ENCODE measurements at regions not wholly inside any gene's neighbourhood (a gene's known extent, or its start where the extent isn't known, plus 50 kb on each side); places are given as distances from the start of the nearest gene placed in this dataset.
"Not testable (repeated sequence)": the region's sequence is repeated elsewhere in the genome, so short reads cannot be mapped to it uniquely, and the experiment has no call there.

DNA sequence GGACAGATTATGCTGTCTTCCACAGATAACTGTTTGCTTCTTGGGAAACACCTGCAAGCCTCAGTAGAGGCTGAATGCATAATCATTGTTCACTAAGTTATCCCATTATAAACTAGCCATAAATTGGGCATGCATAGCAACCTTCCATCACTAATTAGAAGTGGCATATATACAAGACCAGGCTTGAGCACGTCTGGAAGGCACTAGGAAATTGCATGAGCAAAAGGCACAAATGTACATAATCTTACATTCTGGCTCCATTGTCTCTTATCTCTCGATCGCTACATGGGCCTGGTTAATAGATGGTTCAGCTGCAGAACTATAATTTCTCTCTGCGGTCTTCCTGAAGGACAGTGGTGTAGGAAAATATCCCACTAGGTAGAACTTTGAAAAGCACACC is 679.2 kb downstream of the RPL10L start:
- DNase-seq, result no peak

- DNase-seq, result no peak
Observed at GRCh38 chr14:45970621-45971020, 681.0 kb downstream of the RPL10L start.

- no peak for DNase-seq
Observed at GRCh38 chr14:45968037-45968436, 683.5 kb downstream of the RPL10L start.

DNA sequence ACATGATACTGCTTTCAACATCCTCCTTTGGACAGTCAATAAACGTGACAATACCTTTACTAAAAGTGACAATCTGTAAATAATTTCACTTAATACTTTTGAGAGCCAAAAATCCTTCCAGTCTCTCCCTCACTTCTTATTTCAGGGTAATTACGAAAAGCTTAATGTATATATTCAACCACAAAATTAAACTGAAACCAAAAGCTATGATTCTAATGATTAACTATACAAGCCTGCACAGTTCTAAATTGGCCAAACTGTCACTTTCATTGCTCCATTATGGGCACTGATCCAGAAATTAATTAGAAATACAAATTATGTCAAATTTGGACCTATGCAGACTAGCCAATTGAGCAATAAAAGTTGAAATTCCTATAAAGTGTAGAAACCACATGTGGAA is 696.5 kb upstream of the MIS18BP1 start:
- DNase-seq, result no peak

DNA sequence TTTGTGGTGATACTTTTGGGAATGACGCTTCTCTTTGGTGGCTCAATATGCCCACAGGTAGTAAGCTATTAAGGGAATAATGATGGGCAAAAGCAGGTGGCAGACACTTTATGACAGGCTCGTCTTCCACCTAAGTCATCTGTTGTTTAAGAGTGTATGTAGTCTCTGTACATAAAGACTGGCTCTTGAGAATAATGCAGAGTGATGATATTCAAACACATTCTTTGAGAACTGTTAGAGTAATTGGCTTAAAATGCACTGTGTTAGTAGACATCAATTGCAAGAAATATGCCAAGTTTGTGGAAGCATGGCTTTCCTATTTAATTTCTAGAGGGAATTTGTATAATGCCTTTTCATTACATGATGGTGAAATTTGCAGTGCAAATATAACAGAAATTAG is 694.8 kb upstream of the MIS18BP1 start:
- DNase-seq, result no peak

GRCh38 chr14:45946251-45946650 is 693.2 kb upstream of the MIS18BP1 start:
- DNase-seq, result no peak

GRCh38 chr14:45940318-45940717 is 687.3 kb upstream of the MIS18BP1 start:
- DNase-seq, result no peak

- DNase-seq, result no peak
Observed at GRCh38 chr14:45939572-45939971, 686.6 kb upstream of the MIS18BP1 start.

DNA sequence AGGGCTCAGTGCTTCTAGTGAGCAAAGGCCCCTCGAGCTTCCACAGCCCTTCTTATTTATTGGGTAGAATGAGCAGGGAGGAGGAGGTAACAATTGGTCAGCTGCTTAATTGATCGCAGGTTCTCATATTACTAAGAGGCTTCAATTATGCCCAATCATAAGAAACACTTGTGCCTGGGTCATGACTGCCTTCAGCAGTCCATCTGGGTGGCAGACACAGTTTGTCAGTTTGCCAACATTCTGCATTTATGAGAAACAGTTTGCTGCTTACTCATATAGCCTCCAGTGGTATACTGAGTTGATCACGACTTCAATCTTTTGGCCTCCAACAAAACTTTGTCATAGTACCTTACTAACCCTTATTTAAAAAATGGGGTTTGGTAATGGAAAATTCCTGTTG is 667.0 kb upstream of the MIS18BP1 start:
- DNase-seq, result not testable (repeated sequence)

DNA sequence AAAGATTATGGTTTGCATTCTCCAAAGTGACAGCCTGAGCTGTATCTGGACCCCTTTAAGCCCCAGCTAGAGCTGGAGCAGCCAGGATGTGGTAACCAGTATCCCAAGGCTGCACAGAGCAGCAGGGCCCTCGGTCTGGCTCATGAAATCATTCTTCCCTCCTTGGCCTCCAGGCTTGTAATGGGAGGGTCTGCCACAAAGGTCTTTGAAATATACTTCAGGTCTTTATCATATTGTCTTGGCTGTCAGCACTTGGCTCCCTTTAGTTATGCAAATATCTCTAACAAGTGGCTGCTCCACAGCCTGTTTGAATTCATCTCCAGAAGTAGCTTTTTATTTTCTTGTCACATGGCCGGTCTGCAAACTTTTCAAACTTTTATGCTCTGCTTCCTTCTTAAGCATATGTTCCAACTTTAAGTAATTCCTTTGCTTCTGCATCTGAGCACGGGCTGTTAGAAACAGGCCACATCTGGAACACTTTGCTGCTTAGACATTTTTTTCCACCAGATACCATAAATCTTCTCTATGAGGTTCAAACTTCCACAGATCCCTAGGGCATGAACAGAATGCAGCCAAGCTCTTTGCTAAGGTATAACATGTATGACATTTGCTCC is 663.4 kb upstream of the MIS18BP1 start:
- no peak for DNase-seq

GRCh38 chr14:45907782-45908181 is 654.8 kb upstream of the MIS18BP1 start:
- no peak for DNase-seq

DNA sequence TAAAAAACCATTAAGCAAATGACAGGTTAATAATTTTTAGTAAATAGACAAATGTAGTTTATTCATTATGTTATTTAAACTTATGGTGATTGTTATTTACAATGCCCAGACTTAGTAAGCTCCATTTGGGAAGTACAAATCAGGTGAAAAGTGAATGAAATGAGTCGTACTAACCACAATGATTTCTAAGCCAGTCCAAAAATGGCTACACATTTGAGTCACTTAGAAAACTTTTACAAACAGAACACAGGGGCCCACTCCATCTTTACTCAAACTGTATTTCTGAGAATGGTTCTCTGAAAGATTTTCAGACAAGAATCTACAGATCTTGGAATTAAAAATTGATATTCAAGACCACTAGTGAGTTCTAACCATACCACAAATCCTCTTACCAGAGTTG is 653.3 kb upstream of the MIS18BP1 start:
- DNase-seq, result no peak

DNA sequence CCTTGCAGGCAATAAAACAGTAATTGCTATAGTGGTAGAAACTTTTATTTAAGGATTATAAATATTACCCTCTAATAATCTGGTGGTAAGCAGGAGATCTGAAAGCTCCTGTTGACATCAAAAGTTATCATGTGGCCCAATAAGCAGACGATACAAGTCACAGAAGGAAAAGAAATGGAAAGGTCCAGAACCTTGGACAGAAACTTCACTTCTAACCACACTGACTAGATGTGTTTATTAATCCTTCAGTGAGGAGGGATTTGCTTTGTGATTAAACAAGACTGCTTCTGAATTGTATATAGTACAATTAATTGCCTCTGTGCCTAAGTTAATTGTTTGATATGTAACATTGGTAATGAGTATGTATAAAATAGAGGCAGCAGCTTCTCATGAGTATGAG is 652.7 kb upstream of the MIS18BP1 start:
- no peak for DNase-seq

DNA sequence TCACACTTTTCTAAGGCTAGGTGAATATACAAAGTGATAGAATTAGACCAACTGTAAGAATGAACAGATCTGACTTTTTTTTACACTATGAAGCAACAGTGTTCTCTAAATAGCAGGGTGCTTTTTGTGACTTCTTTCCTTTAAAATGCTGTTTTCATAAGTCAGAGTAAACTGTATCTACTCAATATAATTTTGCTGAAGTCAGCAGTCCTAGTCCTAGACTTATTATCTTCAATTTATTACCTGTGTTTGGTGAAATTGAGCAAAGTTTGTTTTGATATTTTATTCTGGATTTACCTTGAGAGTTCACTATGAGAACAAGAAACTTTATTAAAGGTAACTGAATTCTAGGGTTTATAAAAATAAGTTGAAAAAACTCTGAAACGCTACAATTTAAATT is 651.3 kb upstream of the MIS18BP1 start:
- DNase-seq, result no peak

DNA sequence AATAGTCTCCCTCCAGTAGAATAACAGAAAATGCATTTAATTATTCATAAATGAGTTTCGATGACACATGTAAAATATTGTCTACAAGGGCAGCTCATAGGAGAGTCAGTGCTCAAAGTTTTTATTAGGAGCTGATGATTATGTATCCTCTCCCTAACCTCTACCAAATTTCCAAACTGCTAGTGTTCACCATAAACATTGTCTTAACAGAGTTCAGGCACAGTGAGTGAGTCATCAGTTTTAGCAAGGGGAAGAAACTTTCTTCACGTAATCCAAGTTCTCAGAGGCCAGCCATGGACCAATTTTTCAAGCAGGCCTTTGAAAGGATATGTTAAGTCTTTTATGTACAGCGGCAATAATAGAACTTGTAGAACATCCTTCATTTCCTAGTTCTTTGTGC is 649.2 kb upstream of the MIS18BP1 start:
- no peak for DNase-seq

DNA sequence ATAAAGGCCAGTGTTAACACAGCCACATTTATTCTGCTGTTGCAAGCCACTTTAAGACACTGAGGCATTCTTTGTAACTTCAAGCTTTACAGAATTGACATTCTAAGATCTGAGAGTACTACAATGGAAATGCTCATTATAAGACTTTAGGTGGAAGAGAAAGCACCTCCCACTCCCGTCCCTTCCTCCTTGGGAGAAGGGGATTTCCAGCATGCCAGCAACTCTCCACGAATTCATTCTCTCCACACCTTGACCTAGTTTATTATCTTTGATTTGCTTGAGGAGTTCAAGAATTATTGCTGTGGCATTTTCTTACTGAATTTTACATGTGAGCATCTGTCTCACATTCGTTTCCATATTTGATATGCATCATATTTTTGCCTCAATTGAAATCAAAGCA is 644.4 kb upstream of the MIS18BP1 start:
- no peak for DNase-seq

GRCh38 chr14:45893127-45893526 is 640.1 kb upstream of the MIS18BP1 start:
- DNase-seq, result no peak

DNA sequence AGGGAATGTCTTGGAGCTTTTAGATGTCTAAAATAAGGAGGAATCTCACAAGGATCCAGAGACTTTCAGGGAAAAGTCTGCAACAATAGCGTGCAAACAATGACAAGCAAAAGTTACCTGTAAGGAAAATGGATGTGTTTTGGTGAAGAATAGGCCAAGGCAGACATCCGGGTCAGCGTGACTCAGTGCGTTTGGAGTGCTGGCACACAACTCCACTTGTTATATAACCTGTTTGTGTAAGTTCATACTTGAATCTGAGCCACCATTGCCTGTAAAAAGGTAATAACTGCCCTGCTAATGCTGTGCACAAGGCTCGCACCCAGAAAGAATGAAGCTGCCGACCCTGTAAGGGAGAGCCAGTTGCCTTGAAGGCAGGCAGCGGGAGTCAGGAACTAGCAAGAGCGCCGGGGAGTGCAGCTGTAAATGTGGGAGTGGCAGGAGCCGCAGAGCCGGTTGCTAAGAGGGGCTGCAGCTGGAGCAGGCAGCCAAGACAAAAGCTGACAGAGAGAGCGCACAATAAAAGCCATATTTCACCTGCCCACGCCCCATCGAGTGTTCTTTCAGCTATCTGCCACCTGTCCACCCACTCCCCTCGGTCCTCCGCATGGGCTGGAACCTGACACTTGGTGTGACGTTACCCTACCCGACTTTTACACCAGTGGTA is 638.5 kb upstream of the MIS18BP1 start:
- DNase-seq, result no peak

GRCh38 chr14:45888766-45889285 is 635.8 kb upstream of the MIS18BP1 start:
- DNase-seq, result not testable (repeated sequence)

DNA sequence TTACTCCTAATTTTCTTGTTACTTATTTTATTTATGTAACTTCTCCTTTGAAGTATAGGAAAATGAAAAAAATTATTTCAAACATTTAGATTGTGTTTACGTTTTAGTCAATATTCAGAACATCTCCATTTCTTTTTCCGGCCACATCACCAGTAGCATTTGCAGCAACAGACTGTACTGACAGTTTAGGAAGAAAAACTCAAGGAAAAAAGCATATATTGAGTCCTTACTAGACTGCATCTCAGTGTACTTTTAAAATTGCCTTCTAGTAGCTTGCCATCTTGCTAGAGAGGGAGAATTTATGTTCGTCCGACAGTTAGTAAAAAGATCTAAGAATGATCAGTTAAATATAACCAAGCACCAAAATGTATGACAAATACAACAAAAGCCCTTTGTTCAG is 625.0 kb upstream of the MIS18BP1 start:
- no peak for DNase-seq

GRCh38 chr14:45868863-45869262 is 615.9 kb upstream of the MIS18BP1 start:
- no peak for DNase-seq

- no peak for DNase-seq
Observed at GRCh38 chr14:45868377-45868776, 615.4 kb upstream of the MIS18BP1 start.

DNA sequence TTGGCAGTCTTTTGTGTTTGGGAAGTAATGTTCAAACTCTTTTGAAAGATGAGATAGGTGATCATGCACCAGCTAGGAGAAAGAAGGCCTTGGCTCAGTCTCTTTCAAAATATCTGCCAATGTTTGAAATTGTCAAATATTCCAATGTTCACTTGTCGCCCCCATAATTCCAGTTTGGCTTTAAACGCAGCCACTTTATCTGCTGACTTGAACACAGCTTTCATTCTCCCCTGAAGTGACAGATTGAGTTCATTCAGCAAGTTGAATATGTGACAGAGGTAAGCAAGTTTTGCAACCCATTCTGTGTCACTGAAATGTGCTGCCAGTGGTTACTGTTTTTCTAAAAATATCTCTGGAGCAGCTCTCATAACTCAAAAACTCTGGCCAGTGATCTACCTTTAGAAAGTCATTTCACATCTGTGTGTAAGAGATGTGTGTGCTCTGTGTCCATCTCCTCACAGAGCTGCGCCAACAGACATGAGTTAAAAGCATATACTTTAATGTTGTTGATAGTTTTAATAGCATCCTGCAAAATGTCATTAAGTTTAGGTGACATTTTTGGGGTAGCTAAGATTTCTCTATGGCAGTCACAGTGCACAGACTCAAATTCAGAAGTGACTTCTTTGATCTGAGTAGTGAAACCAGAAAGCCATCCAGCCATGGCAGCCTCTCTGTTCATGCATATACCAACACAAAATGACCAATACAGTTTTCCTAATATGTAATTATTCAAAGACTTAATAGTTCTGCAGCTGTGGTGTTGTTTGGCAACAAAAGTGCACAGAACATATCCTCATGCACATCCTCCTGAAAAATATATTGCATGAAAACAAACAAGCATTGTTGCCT is 614.3 kb upstream of the MIS18BP1 start:
- no peak for DNase-seq

DNA sequence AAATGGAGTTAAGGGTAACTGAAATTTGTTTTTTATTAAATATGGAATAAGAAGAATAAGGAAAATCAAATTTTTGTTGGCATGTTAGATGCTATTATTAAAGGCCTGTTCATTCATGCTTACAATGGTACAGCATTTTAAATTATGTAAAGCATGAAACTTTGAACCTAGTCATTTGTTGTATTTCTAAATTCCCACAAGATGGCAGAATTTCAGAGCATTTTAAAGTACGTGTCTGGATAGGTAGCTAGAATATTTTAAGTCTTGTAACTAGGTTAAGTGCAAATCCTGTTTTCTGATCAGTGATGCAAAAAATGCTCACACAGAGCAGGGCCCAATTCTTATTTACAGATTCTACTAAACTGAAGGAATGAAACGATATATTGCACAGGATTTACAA is 585.6 kb upstream of the MIS18BP1 start:
- DNase-seq, result no peak
